Adrenal gland (tissue), 9 donors: ENCODE measurements at regions not wholly inside any gene's neighbourhood (a gene's known extent, or its start where the extent isn't known, plus 50 kb on each side); places are given as distances from the start of the nearest gene placed in this dataset.
"Not testable (repeated sequence)": the region's sequence is repeated elsewhere in the genome, so short reads cannot be mapped to it uniquely, and the experiment has no call there.

Experiments used
- DNase-seq, 7 donors: peaks; one replicate each; pipeline ENCODE4 v3.0.0-alpha.2; 2019 to 2020
- H3K27ac ChIP-seq, 5 donors: fragments of 200-600 bp; sonication (generic) in 4 of 5; 1 replicate in 3 of 5; 2 replicates in 2 of 5; pipeline versions ENCODE4 v1.5.1 to v1.8.0; 2016 to 2020; ENCODE audit warnings: mild to moderate bottlenecking in 1 of 5
- H3K27me3 ChIP-seq: fragments of 200-600 bp; 2 replicates; pipeline ENCODE4 v1.8.0; 2021
- H3K36me3 ChIP-seq, 2 donors: fragments of 200-600 bp; replicated peaks in 1 of 2; 1 replicate in 1 of 2; 2 replicates in 1 of 2; pipeline versions ENCODE4 v1.5.1 to v1.8.0; 2018 to 2022
- H3K4me1 ChIP-seq, 2 donors: fragments of 200-600 bp; replicated peaks in 1 of 2; 1 replicate in 1 of 2; 2 replicates in 1 of 2; pipeline versions ENCODE4 v1.5.1 to v1.8.0; 2018 to 2021
- H3K4me3 ChIP-seq, 4 donors: fragments of 200-600 bp; sonication (generic) in 3 of 4; one replicate each; pipeline ENCODE4 v1.5.1; 2016 to 2018
- H3K9me3 ChIP-seq, 3 donors: fragments of 200-600 bp; sonication (generic) in 1 of 3; replicated peaks in 1 of 3; 1 replicate in 2 of 3; 2 replicates in 1 of 3; pipeline versions ENCODE4 v1.5.1 to v1.8.0; 2016 to 2021
- POLR2A ChIP-seq, 2 donors: fragments of 450-650 bp; IDR thresholded peaks; one replicate each; pipeline ENCODE4 v1.6.1; 2017; ENCODE audit warnings: antibody characterized with exemption in 2 of 2, mild to moderate bottlenecking in 2 of 2, moderate library complexity in 1 of 2
- WGBS, 4 donors: extraction: QIAGEN DNeasy Blood & Tissue Kit in 2 of 4; methylation state at CpG; one replicate each; pipeline versions ENCODE4 v1.1.5 to v1.1.7; 2013 to 2017; 5-methylcytosine and 5-hydroxymethylcytosine counted together
- intact Hi-C, 2 donors: fragments of 100-400 bp; cut with DNase I; formaldehyde crosslinking; loops; one replicate each; pipeline versions ENCODE4 v1.14.1 to v1.15.0; 2022 to 2023
- TF ChIP-seq, protein P1 (sequence below), 6 experiments: fragments of 450-650 bp in 4 of 6; fragments of 200-600 bp in 2 of 6; sonication (generic) in 1 of 6; IDR thresholded peaks; 1 replicate in 5 of 6; 2 replicates in 1 of 6; pipeline versions ENCODE4 v1.5.1 to v1.8.0; 2016 to 2021; ENCODE audit warnings: antibody characterized with exemption in 6 of 6, mild to moderate bottlenecking in 2 of 6, moderate library complexity in 1 of 6
- donor health status: healthy with polysubstance abuse.
- donor health status: Bipolar disorder and iron deficiency.
- donor health status: DM: yes; HTN: yes; CAD: no.
- donor health status: DM: no; HTN: no; CAD: no.
- donor health status: DM: no; HTN: no; CAD: no.

DNA sequence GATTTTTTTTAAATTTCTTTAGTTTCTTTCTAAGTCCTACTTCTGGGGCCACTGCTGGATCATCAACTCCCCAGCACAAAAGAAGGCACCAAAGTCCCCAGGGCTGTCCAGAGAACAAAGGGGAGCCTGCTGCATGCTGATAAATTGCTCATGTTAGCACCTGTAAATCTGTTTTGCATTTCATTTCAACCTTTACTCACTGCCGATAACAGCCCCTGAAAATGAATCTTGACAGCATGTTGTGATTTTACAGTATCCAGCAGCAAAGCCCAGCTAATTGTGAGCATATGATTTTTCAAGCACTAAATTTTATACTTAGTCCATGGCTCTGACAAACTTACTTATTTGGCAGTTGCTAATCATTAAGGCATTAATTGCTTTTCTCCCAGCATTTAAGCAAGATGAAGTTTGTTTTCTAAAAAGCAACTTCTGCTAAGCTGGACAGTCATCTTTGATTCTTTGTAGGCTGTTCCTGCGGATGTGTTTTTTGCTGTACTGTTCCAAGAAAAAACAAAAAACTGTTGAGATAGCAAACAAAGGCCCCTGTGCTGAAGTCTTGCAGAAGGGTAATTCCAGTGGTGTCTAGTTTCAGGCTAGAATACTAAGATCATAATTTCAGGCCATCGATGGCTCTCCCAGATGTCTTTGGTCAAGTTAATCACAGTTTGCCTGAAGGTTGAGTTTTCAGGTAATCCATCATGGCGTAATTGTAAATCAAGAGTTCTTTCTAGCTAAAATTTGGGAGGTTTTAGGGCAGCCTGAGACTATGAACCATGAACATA is 73.1 kb upstream of the GAS1 start:
- WGBS, 4 donors = 69 to 78% (median 70%) methylated on average over 4 of the region's 4 CpGs
- H3K4me3 ChIP-seq = no peak overlapping the region
- DNase-seq = no peak
- H3K4me1 ChIP-seq = no peaks in the 10 kb centered on the region
- no peaks in the 10 kb centered on the region for H3K27me3 ChIP-seq
- TF ChIP-seq, protein P1, sequence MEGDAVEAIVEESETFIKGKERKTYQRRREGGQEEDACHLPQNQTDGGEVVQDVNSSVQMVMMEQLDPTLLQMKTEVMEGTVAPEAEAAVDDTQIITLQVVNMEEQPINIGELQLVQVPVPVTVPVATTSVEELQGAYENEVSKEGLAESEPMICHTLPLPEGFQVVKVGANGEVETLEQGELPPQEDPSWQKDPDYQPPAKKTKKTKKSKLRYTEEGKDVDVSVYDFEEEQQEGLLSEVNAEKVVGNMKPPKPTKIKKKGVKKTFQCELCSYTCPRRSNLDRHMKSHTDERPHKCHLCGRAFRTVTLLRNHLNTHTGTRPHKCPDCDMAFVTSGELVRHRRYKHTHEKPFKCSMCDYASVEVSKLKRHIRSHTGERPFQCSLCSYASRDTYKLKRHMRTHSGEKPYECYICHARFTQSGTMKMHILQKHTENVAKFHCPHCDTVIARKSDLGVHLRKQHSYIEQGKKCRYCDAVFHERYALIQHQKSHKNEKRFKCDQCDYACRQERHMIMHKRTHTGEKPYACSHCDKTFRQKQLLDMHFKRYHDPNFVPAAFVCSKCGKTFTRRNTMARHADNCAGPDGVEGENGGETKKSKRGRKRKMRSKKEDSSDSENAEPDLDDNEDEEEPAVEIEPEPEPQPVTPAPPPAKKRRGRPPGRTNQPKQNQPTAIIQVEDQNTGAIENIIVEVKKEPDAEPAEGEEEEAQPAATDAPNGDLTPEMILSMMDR (IDR thresholded peaks at IDR 0.05) = no peak
- no peak for TF ChIP-seq POLR2A (IDR thresholded peaks at IDR 0.05)
- intact Hi-C loops = no loop called here
- no peaks in the 10 kb centered on the region for H3K9me3 ChIP-seq
- no peaks in the 10 kb centered on the region for H3K36me3 ChIP-seq
- no peak overlapping the region for H3K27ac ChIP-seq

DNA sequence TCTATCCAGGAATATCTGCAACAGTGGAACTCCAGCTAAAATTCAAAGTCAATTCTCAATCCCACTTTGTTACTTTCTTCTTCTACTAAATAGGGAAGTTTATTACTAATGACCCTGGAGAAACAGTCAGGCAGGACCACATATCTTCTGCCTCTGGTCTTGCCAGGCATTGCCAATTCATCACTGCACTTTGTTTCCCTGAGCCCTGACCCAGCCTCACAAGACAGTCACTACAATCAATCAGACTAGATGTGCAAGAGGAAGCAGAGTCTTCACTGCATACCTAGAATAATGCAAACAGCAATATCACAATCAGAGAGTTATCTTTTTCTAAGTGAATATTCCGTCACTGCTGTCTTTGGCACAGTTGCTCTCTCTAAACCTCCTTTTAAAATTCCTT is 74.9 kb upstream of the GAS1 start:
- WGBS, 4 donors = 72 to 81% (median 77%) methylated on average over 1 of the region's 1 CpG
- Histone ChIP-seq H3K9me3 (no peaks in the 10 kb centered on the region), H3K4me3 (no peak overlapping the region), H3K27me3 (no peaks in the 10 kb centered on the region), H3K36me3 (no peaks in the 10 kb centered on the region), H3K27ac (no peak overlapping the region), H3K4me1 (no peaks in the 10 kb centered on the region)
- intact Hi-C loops = no loop called here
- no peak for DNase-seq
- TF ChIP-seq POLR2A (IDR thresholded peaks at IDR 0.05) = no peak
- TF ChIP-seq, protein P1 (IDR thresholded peaks at IDR 0.05) = no peak

DNA sequence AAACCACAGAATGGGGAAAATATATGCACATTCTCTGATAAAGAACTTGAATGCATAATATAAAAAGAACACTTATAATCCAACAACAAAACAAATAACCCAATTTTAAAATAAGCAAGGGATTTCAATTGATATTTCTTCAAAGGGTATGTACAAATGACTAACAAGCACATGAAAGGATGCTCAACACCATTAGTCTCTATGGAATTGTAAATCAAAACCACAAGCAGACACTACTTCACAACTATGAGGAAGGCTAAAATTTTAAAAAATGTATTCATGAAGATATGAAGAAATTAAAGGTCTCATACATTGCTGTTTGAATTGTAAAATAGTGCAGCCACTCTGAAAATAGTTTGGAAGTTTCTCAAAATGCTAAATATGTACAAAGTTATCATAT is 78.9 kb upstream of the GAS1 start:
- TF ChIP-seq, protein P1 (IDR thresholded peaks at IDR 0.05) = no peak
- TF ChIP-seq POLR2A (IDR thresholded peaks at IDR 0.05) = no peak

DNA sequence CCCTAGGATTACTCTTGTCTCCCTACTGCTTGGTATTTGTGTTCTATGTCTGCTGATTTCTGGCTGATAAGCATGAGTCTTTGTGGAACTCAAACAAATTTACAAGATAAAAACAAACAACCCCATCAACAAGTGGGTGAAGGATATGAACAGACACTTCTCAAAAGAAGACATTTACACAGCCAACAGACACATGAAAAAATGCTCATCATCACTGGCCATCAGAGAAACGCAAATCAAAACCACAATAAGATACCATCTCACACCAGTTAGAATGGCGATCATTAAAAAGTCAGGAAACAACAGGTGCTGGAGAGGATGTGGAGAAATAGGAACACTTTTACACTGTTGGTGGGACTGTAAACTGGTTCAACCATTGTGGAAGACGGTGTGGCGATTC is 81.5 kb upstream of the GAS1 start:
- H3K4me3 ChIP-seq, DNase-seq, H3K36me3 ChIP-seq, H3K4me1 ChIP-seq, H3K27ac ChIP-seq, intact Hi-C loops, H3K9me3 ChIP-seq, H3K27me3 ChIP-seq: not testable (repeated sequence)
- WGBS, 4 donors = 81 to 91% (median 88%) methylated on average over 3 to 4 of the region's 4 CpGs

More for the DNA sequence above, 78.9 kb upstream of the GAS1 start:
- H3K4me3 ChIP-seq = no peak overlapping the region
- H3K9me3 ChIP-seq = no peaks in the 10 kb centered on the region
- no peak overlapping the region for H3K27ac ChIP-seq
- H3K36me3 ChIP-seq = no peaks in the 10 kb centered on the region
- H3K27me3 ChIP-seq = no peaks in the 10 kb centered on the region
- H3K4me1 ChIP-seq = no peaks in the 10 kb centered on the region
- intact Hi-C loops = no loop called here
- DNase-seq = no peak

DNA sequence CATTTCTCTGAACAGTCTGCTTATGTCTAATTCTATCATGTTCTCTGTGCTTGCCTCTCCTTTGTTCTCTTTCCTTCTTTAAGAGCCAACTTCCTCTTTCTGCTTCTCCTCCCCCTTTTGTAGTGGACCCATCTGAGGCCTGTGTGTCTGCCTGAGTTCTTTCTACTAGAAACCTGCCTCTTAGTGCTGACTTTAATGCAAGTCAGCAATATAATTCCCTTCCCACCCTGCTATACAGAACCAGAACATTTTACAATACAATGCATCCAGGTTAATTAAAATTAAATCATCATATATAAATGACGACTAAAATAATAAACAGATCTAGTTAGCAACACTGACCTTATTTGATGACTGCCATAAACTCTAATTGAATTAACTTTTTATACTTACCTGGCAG is 82.6 kb upstream of the GAS1 start:
- Histone ChIP-seq H3K27me3 (no peaks in the 10 kb centered on the region), H3K36me3 (no peaks in the 10 kb centered on the region), H3K4me1 (no peaks in the 10 kb centered on the region), H3K27ac (no peak overlapping the region), H3K4me3 (no peak overlapping the region), H3K9me3 (no peaks in the 10 kb centered on the region)
- 68 to 79% (median 76%) methylated on average over 1 of the region's 1 CpG for WGBS, 4 donors
- TF ChIP-seq POLR2A (IDR thresholded peaks at IDR 0.05) = no peak
- TF ChIP-seq, protein P1 (IDR thresholded peaks at IDR 0.05) = no peak
- DNase-seq = no peak
- intact Hi-C loops = no loop called here
